Epithelial cell of proximal tubule (primary cell): ENCODE measurements at regions not wholly inside any gene's neighbourhood (a gene's known extent, or its start where the extent isn't known, plus 50 kb on each side); places are given as distances from the start of the nearest gene placed in this dataset.
"Not testable (repeated sequence)": the region's sequence is repeated elsewhere in the genome, so short reads cannot be mapped to it uniquely, and the experiment has no call there.

Experiments used
- DNase-seq: peaks from one replicate; pipeline ENCODE4 v3.0.0-alpha.2; 2011; ENCODE audit warnings: low read depth
- H3K4me3 ChIP-seq: 2 replicates; pipeline ENCODE4 v1.5.1; 2011; ENCODE audit warnings: low read depth, mild to moderate bottlenecking, low read length
- TF ChIP-seq, protein P1 (sequence below): conservative IDR thresholded peaks from 2 replicates; pipeline ENCODE4 v1.5.1; 2012; ENCODE audit warnings: low read depth, mild to moderate bottlenecking, low read length

DNA sequence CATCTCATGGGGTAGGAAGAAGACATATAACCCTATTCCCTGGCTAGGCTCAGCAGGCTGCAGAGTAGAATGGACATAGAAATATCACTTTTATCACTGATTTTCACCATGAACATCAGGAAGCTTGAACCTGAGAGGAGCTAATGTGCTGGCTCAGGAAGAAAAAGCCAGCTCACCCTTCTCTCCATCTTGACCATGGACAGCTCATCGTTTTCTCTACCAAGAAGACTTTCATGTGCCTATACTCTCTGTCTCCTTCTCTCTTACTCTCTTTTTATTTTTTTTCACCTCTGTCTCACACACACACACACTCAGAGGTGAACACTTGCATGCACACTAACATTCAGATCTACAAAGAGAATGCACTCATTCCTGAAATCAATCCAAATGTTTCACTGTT lies 372.8 kb upstream of the CNTNAP5 start:
- TF ChIP-seq, protein P1, sequence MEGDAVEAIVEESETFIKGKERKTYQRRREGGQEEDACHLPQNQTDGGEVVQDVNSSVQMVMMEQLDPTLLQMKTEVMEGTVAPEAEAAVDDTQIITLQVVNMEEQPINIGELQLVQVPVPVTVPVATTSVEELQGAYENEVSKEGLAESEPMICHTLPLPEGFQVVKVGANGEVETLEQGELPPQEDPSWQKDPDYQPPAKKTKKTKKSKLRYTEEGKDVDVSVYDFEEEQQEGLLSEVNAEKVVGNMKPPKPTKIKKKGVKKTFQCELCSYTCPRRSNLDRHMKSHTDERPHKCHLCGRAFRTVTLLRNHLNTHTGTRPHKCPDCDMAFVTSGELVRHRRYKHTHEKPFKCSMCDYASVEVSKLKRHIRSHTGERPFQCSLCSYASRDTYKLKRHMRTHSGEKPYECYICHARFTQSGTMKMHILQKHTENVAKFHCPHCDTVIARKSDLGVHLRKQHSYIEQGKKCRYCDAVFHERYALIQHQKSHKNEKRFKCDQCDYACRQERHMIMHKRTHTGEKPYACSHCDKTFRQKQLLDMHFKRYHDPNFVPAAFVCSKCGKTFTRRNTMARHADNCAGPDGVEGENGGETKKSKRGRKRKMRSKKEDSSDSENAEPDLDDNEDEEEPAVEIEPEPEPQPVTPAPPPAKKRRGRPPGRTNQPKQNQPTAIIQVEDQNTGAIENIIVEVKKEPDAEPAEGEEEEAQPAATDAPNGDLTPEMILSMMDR = no peak
- H3K4me3 ChIP-seq = no peak overlapping the region
- no peak for DNase-seq

DNA sequence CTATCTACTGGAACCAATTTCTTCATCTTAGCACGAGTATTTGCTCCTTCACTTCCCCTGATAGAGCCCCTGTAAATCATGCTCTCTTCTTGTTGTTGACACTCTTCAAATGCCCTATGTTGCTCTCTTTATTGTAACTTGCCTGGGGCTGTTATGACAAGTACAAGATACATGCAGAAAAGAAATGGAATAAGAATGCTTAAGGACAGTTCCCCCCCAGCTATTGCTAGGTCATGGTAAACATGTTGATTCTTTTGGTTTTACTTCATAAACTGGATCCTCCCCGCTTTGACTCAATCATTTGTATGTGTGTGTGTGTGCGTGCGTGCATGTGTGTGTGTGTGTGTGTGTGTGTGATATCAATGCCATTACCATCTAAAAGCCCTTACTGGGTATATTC lies 368.5 kb upstream of the CNTNAP5 start:
- DNase-seq = no peak

DNA sequence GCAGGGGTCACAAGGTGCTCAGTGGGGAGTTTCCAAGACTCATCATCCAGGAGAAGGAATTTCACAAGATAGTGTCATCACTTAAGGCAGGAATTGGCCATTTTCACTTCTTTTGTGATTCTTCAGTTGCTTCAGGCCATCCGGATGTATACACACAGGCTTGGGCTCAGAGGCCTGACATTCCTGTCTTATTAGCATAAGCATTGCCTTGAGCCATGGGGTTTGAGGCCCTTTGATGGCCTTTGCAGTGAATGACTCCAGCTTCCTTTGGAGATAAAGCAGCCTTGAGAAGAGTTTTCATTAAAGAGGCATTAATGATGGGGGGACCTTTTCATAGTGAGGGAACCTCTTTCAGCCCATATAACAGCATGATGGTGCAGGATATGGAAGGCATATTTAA lies 366.0 kb upstream of the CNTNAP5 start:
- H3K4me3 ChIP-seq = no peak overlapping the region
- no peak for DNase-seq

More for the DNA sequence above, 368.5 kb upstream of the CNTNAP5 start:
- TF ChIP-seq, protein P1 = no peak
- H3K4me3 ChIP-seq = no peak overlapping the region

DNA sequence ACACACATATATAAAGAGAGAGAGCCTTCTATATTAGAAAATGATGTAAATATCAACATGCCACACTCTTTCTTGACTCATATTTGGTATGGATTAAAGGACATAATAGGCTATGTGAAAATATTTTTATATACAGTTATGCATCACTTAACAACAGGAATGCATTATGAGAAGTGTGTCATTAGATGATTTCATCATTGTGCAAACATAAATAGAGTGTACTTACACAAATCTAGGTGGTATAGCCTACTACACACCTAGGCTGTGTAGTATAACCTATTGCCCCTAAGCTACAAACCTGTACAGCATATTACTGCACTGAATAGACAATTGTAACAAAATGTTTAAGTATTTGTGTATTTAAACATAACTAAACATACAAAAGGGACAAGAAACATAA lies 354.8 kb upstream of the CNTNAP5 start:
- TF ChIP-seq, protein P1 = no peak
- no peak for DNase-seq
- no peak overlapping the region for H3K4me3 ChIP-seq

More for the DNA sequence above, 366.0 kb upstream of the CNTNAP5 start:
- TF ChIP-seq, protein P1 = no peak

DNA sequence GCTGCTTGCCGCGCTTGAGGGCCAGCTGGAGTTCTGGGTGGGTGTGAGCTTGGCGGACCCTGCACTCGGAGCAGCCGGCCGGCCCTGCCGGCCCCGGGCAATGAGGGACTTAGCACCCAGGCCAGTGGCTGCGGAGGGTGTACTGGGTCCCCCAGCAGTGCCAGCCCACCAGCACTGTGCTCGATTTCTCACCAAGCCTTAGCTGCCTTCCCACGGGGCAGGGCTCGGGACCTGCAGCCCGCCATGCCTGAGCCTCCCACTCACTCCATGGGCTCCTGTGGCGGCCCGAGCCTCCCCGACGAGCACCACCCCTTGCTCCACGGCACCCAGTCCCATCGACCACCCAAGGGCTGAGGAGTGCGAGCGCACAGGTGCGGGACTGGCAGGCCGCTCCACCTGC lies 341.3 kb upstream of the CNTNAP5 start:
- not testable (repeated sequence) for H3K4me3 ChIP-seq, DNase-seq

DNA sequence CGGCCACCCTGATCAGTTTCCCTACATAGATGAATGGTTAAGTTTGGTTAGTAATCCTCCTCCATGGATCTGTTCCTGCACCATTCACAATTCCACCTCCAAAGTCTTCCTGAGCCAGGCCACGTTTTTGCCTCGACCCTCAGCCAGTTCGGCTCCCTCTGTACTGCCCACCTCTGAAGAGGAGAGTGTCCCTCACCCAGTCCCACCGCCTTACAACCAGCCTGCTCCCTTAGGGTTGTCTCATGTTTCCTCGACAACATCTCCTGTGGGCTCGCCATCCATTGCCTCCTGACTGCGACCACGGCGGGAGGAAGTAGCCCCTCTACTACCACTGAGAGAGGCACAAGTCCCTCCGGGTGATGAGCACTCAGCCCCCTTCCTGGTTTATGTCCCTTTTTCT lies 338.0 kb upstream of the CNTNAP5 start:
- no peak for DNase-seq
- TF ChIP-seq, protein P1 = no peak
- no peak overlapping the region for H3K4me3 ChIP-seq

DNA sequence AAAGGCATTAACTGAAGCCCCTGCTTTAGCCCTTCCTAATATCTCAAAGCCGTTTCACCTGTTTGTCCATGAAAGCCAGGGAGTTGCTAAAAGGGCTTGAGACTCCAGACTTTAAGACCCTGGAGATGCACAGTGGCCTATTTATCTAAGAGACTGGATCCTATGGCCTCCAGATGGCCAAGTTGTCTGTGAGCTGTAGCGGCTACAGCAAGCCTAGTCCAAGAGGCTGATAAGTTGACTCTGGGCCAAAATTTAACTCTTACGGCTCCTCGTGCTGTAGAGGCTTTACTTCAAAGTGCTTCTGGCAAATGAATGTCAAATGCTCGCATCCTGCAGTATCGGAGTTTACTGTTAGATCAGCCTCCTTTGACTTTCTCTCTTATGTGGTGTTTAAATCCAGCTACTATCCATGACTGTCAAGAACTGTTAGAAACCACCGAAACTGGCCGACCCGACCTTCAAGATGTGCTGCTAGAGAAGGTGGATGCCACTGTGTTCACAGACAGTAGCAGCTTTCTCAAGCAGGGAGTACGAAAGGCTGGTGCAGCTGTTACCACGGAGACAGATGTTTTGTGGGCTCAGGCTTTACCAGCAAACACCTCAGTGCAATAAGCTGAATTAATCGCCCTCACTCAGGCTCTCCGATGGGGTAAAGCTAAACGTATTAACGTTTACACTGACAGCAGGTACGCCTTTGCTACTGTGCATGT lies 336.7 kb upstream of the CNTNAP5 start:
- TF ChIP-seq, protein P1 = no peak
- no peak for DNase-seq
- no peak overlapping the region for H3K4me3 ChIP-seq

DNA sequence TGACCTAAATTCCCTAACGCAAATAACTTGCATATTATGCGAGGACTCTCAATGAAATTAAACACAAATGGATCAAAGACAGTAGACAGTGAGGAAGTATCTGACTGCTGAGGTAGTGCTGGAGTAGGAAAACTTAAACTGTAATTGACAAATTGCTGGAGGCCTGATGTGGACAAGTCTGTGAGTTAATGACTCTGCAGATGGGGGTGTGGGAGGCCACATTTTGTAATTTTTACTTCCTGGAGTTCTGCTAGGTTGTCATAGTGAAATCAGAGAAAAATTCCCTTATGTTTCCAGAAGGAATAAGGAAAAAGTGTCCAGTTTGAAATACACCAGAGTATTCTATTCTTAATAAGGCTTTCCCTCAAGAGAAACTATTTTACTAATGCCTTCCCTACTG lies 333.0 kb upstream of the CNTNAP5 start:
- TF ChIP-seq, protein P1 = no peak

More for the DNA sequence above, 333.0 kb upstream of the CNTNAP5 start:
- H3K4me3 ChIP-seq = no peak overlapping the region
- no peak for DNase-seq
